MM.1S (cell line): ENCODE measurements at regions not wholly inside any gene's neighbourhood (a gene's known extent, or its start where the extent isn't known, plus 50 kb on each side); places are given as distances from the start of the nearest gene placed in this dataset.

ENCODE experiments used
- DNase-seq: peaks from one replicate; pipeline ENCODE4 v3.0.0-alpha.2; 2015
- H2AFZ ChIP-seq: fragments of 300-600 bp; sonication (generic); 2 replicates; pipeline ENCODE4 v1.6.0; 2016; ENCODE audit warnings: antibody characterized with exemption, low read length
- H3F3A ChIP-seq: fragments of 300-600 bp; sonication (generic); 2 replicates; pipeline ENCODE4 v1.6.1; 2016; ENCODE audit warnings: mild to moderate bottlenecking, antibody characterized with exemption, low read length, moderate library complexity, mixed read lengths; ENCODE audit not compliant: insufficient read depth
- H3K27ac ChIP-seq: fragments of 300-600 bp; sonication (generic); 2 replicates; pipeline ENCODE4 v1.5.1; 2016; ENCODE audit warnings: mild to moderate bottlenecking, low read length
- H3K27me3 ChIP-seq: fragments of 300-600 bp; sonication (generic); replicated peaks from 2 replicates; pipeline ENCODE4 v1.6.0; 2016; ENCODE audit warnings: low read length; ENCODE audit not compliant: insufficient read depth
- H3K36me3 ChIP-seq: fragments of 300-600 bp; sonication (generic); replicated peaks from 2 replicates; pipeline ENCODE4 v1.6.1; 2016; ENCODE audit warnings: mild to moderate bottlenecking, low read length, mixed read lengths; ENCODE audit not compliant: insufficient read depth
- H3K4me1 ChIP-seq: fragments of 300-600 bp; sonication (generic); 2 replicates; pipeline ENCODE4 v1.6.1; 2016; ENCODE audit warnings: low read length, mixed read lengths
- H3K4me2 ChIP-seq: fragments of 300-600 bp; sonication (generic); 2 replicates; pipeline ENCODE4 v1.6.0; 2016; ENCODE audit warnings: low read depth, low read length
- H3K4me3 ChIP-seq: fragments of 300-600 bp; sonication (generic); 2 replicates; pipeline ENCODE4 v1.5.1; 2016; ENCODE audit warnings: low read length, mixed read lengths
- H3K79me2 ChIP-seq: fragments of 300-600 bp; sonication (generic); 2 replicates; pipeline ENCODE4 v1.6.1; 2016; ENCODE audit warnings: mixed run types, low read length, mixed read lengths
- H3K9ac ChIP-seq: fragments of 300-600 bp; sonication (generic); 2 replicates; pipeline ENCODE4 v1.6.1; 2016; ENCODE audit warnings: low read length, mixed read lengths
- H3K9me2 ChIP-seq: fragments of 300-600 bp; sonication (generic); replicated peaks from 2 replicates; pipeline ENCODE4 v1.6.1; 2016; ENCODE audit warnings: mild to moderate bottlenecking, low read length, mixed read lengths; ENCODE audit not compliant: insufficient read depth
- H3K9me3 ChIP-seq: fragments of 300-600 bp; sonication (generic); replicated peaks from 2 replicates; pipeline ENCODE4 v1.6.1; 2016; ENCODE audit warnings: mild to moderate bottlenecking, low read length, mixed read lengths; ENCODE audit not compliant: insufficient read depth
- H4K20me1 ChIP-seq: fragments of 300-600 bp; sonication (generic); 2 replicates; pipeline ENCODE4 v1.6.1; 2016; ENCODE audit warnings: mild to moderate bottlenecking, low read length, moderate library complexity, mixed read lengths; ENCODE audit not compliant: insufficient read depth
- CTCF ChIP-seq: fragments of 300-600 bp; sonication (generic); IDR thresholded peaks from 2 replicates; pipeline ENCODE4 v1.5.1; 2016; ENCODE audit warnings: antibody characterized with exemption, low read length, mixed read lengths
- EZH2 ChIP-seq: fragments of 300-600 bp; sonication (generic); optimal IDR thresholded peaks from 2 replicates; pipeline ENCODE3; 2017; ENCODE audit warnings: low read depth, mild to moderate bottlenecking, antibody characterized with exemption, low read length, mixed read lengths
- EZH2phosphoT487 ChIP-seq: fragments of 300-600 bp; sonication (generic); IDR thresholded peaks from 2 replicates; pipeline ENCODE4 v1.6.1; 2018; ENCODE audit warnings: antibody characterized with exemption, low read length

GRCh38 chr6:15798533-15799255 lies 135.9 kb upstream of the DTNBP1 start:
- Histone ChIP-seq H3F3A (no peaks in the 10 kb centered on the region), H3K4me2 (no peak overlapping the region), H3K9ac (no peak overlapping the region), H3K79me2 (no peaks in the 10 kb centered on the region), H3K4me1 (no peaks in the 10 kb centered on the region), H2AFZ (no peak overlapping the region), H3K27ac (no peak overlapping the region), H3K4me3 (no peak overlapping the region), H3K9me2 (no peaks in the 10 kb centered on the region), H3K36me3 (no peaks in the 10 kb centered on the region), H4K20me1 (no peaks in the 10 kb centered on the region), H3K27me3 (no peaks in the 10 kb centered on the region), H3K9me3 (no peaks in the 10 kb centered on the region)
- DNase-seq, result no peak
- no peak for TF ChIP-seq EZH2
- TF ChIP-seq CTCF, result no peak
- no peak for TF ChIP-seq EZH2phosphoT487

GRCh38 chr6:15796844-15797243 lies 134.0 kb upstream of the DTNBP1 start:
- Histone ChIP-seq H3K4me2 (no peak overlapping the region), H3K4me1 (no peaks in the 10 kb centered on the region), H2AFZ (no peak overlapping the region), H4K20me1 (no peaks in the 10 kb centered on the region), H3K9me3 (no peaks in the 10 kb centered on the region), H3K9ac (no peak overlapping the region), H3K9me2 (no peaks in the 10 kb centered on the region), H3K79me2 (no peaks in the 10 kb centered on the region), H3K36me3 (no peaks in the 10 kb centered on the region), H3K4me3 (no peak overlapping the region), H3F3A (no peaks in the 10 kb centered on the region), H3K27ac (no peak overlapping the region), H3K27me3 (no peaks in the 10 kb centered on the region)
- DNase-seq, result no peak
- TF ChIP-seq EZH2phosphoT487 (no peak), CTCF (no peak), EZH2 (no peak)

GRCh38 chr6:15796130-15796771 lies 133.4 kb upstream of the DTNBP1 start:
- Histone ChIP-seq H3K4me1 (no peaks in the 10 kb centered on the region), H3F3A (no peaks in the 10 kb centered on the region), H2AFZ (no peak overlapping the region), H3K9me2 (no peaks in the 10 kb centered on the region), H3K27ac (no peak overlapping the region), H3K27me3 (no peaks in the 10 kb centered on the region), H4K20me1 (no peaks in the 10 kb centered on the region), H3K4me3 (no peak overlapping the region), H3K4me2 (no peak overlapping the region), H3K9me3 (no peaks in the 10 kb centered on the region), H3K9ac (no peak overlapping the region), H3K36me3 (no peaks in the 10 kb centered on the region), H3K79me2 (no peaks in the 10 kb centered on the region)
- TF ChIP-seq CTCF (no peak), EZH2 (no peak), EZH2phosphoT487 (no peak)
- DNase-seq, result no peak
